ENCODE measurements at regions not wholly inside any gene's neighbourhood (a gene's known extent, or its start where the extent isn't known, plus 50 kb on each side); places are given as distances from the start of the nearest gene placed in this dataset.
"Not testable (repeated sequence)": the region's sequence is repeated elsewhere in the genome, so short reads cannot be mapped to it uniquely, and the experiment has no call there.

GRCh38 chr3:26236531-26236930 is 386.0 kb upstream of the LRRC3B start:
- no peaks in the 10 kb centered on the region for H3K36me3 ChIP-seq (ENCODE audit: insufficient read depth, low read length)
- H3K79me2 ChIP-seq (ENCODE audit: insufficient read depth, low read length): no peaks in the 10 kb centered on the region
- TF ChIP-seq EZH2 (IDR thresholded peaks at IDR 0.05; ENCODE audit: borderline replicate concordance, low read depth, low read length, severe bottlenecking) (no peak), CTCF (IDR thresholded peaks at IDR 0.05; ENCODE audit: borderline replicate concordance, extremely low read depth, low read length, poor library complexity, severe bottlenecking) (no peak)
- no peaks in the 10 kb centered on the region for H4K20me1 ChIP-seq (ENCODE audit: insufficient read depth, low read length)
- H3K9me3 ChIP-seq (ENCODE audit: insufficient read depth, low read length, severe bottlenecking): no peaks in the 10 kb centered on the region
- no peaks in the 10 kb centered on the region for H3K27me3 ChIP-seq (ENCODE audit: insufficient read depth, low read length, poor library complexity)
- DNase-seq (no peak), ATAC-seq (ENCODE audit: insufficient read depth, low read depth) (no peak)
- no peaks in the 10 kb centered on the region for H3K4me1 ChIP-seq (ENCODE audit: insufficient read depth, low read length)
- H3K9ac ChIP-seq (ENCODE audit: low read depth, low read length): no peak overlapping the region
- H3K4me3 ChIP-seq (ENCODE audit: low read depth in 1 of 2, low read length in 2 of 2): no peak overlapping the region
- H3K4me2 ChIP-seq (ENCODE audit: insufficient read depth, low read length): no peak overlapping the region
- H2AFZ ChIP-seq (ENCODE audit: low read depth, low read length): no peak overlapping the region
- H3K27ac ChIP-seq (ENCODE audit: low read length): no peak overlapping the region

- Histone ChIP-seq H4K20me1 (ENCODE audit: insufficient read depth, low read length) (no peaks in the 10 kb centered on the region), H3K9me3 (ENCODE audit: insufficient read depth, low read length, severe bottlenecking) (no peaks in the 10 kb centered on the region), H3K9ac (ENCODE audit: low read depth, low read length) (no peak overlapping the region), H3K4me2 (ENCODE audit: insufficient read depth, low read length) (no peak overlapping the region), H3K36me3 (ENCODE audit: insufficient read depth, low read length) (no peaks in the 10 kb centered on the region), H3K4me1 (ENCODE audit: insufficient read depth, low read length) (no peaks in the 10 kb centered on the region), H3K4me3 (ENCODE audit: low read depth in 1 of 2, low read length in 2 of 2) (no peak overlapping the region), H3K27me3 (ENCODE audit: insufficient read depth, low read length, poor library complexity) (no peaks in the 10 kb centered on the region), H3K79me2 (ENCODE audit: insufficient read depth, low read length) (no peaks in the 10 kb centered on the region), H3K27ac (ENCODE audit: low read length) (no peak overlapping the region), H2AFZ (ENCODE audit: low read depth, low read length) (no peak overlapping the region)
- ATAC-seq (ENCODE audit: insufficient read depth, low read depth) (no peak), DNase-seq (no peak)
- TF ChIP-seq CTCF (IDR thresholded peaks at IDR 0.05; ENCODE audit: borderline replicate concordance, extremely low read depth, low read length, poor library complexity, severe bottlenecking) (no peak), EZH2 (IDR thresholded peaks at IDR 0.05; ENCODE audit: borderline replicate concordance, low read depth, low read length, severe bottlenecking) (no peak)
Observed at GRCh38 chr3:26237036-26237682, 385.4 kb upstream of the LRRC3B start.

- not testable (repeated sequence) for H4K20me1 ChIP-seq (ENCODE audit: insufficient read depth, low read length); H3K79me2 ChIP-seq (ENCODE audit: insufficient read depth, low read length); ATAC-seq (ENCODE audit: insufficient read depth, low read depth); H3K4me1 ChIP-seq (ENCODE audit: insufficient read depth, low read length); H3K9ac ChIP-seq (ENCODE audit: low read depth, low read length); DNase-seq; H2AFZ ChIP-seq (ENCODE audit: low read depth, low read length); H3K9me3 ChIP-seq (ENCODE audit: insufficient read depth, low read length, severe bottlenecking); H3K4me2 ChIP-seq (ENCODE audit: insufficient read depth, low read length); H3K4me3 ChIP-seq (ENCODE audit: low read depth in 1 of 2, low read length in 2 of 2); H3K36me3 ChIP-seq (ENCODE audit: insufficient read depth, low read length); H3K27me3 ChIP-seq (ENCODE audit: insufficient read depth, low read length, poor library complexity); H3K27ac ChIP-seq (ENCODE audit: low read length)
Observed at GRCh38 chr3:26244586-26244985, 378.0 kb upstream of the LRRC3B start.

GRCh38 chr3:26245236-26245635 is 377.3 kb upstream of the LRRC3B start:
- DNase-seq: no peak
- no peak overlapping the region for H3K27ac ChIP-seq (ENCODE audit: low read length)
- TF ChIP-seq EZH2 (IDR thresholded peaks at IDR 0.05; ENCODE audit: borderline replicate concordance, low read depth, low read length, severe bottlenecking) (no peak), CTCF (IDR thresholded peaks at IDR 0.05; ENCODE audit: borderline replicate concordance, extremely low read depth, low read length, poor library complexity, severe bottlenecking) (no peak)

More at GRCh38 chr3:26245236-26245635, 377.3 kb upstream of the LRRC3B start:
- H3K4me2 ChIP-seq (ENCODE audit: insufficient read depth, low read length): no peak overlapping the region
- no peaks in the 10 kb centered on the region for H3K4me1 ChIP-seq (ENCODE audit: insufficient read depth, low read length)
- no peaks in the 10 kb centered on the region for H3K79me2 ChIP-seq (ENCODE audit: insufficient read depth, low read length)
- H4K20me1 ChIP-seq (ENCODE audit: insufficient read depth, low read length): no peaks in the 10 kb centered on the region
- no peak for ATAC-seq (ENCODE audit: insufficient read depth, low read depth)
- no peaks in the 10 kb centered on the region for H3K9me3 ChIP-seq (ENCODE audit: insufficient read depth, low read length, severe bottlenecking)
- H3K27me3 ChIP-seq (ENCODE audit: insufficient read depth, low read length, poor library complexity): no peaks in the 10 kb centered on the region
- no peak overlapping the region for H3K4me3 ChIP-seq (ENCODE audit: low read depth in 1 of 2, low read length in 2 of 2)
- no peaks in the 10 kb centered on the region for H3K36me3 ChIP-seq (ENCODE audit: insufficient read depth, low read length)
- H3K9ac ChIP-seq (ENCODE audit: low read depth, low read length): no peak overlapping the region
- H2AFZ ChIP-seq (ENCODE audit: low read depth, low read length): no peak overlapping the region

Data from DND-41 (cell line).